Keratinocyte (primary cell): ENCODE measurements at regions not wholly inside any gene's neighbourhood (a gene's known extent, or its start where the extent isn't known, plus 50 kb on each side); places are given as distances from the start of the nearest gene placed in this dataset.

Experiments used
- CTCF ChIP-seq, 3 experiments: IDR thresholded peaks in 1 of 3; conservative IDR thresholded peaks in 1 of 3; optimal IDR thresholded peaks in 1 of 3; 2 replicates in 2 of 3; 3 replicates in 1 of 3; pipeline versions ENCODE3 to v1.5.1; 2011; ENCODE audit warnings: low read length in 3 of 3, mild to moderate bottlenecking in 3 of 3, moderate library complexity in 2 of 3, control low read depth in 1 of 3, inconsistent platforms in 1 of 3; ENCODE audit not compliant: insufficient read depth in 2 of 3; ENCODE audit errors: extremely low read depth in 1 of 3
- EZH2 ChIP-seq: IDR thresholded peaks from one replicate; pipeline ENCODE4 v1.6.1; 2012; ENCODE audit warnings: inconsistent platforms, mild to moderate bottlenecking, low read length, moderate library complexity

GRCh38 chr4:144590020-144590419 is 55.9 kb upstream of the HHIP start:
- TF ChIP-seq CTCF (optimal IDR thresholded peaks at IDR 0.05 in 1 of 3, IDR thresholded peaks at IDR 0.05 in 1 of 3, conservative IDR thresholded peaks at IDR 0.05 in 1 of 3; ENCODE audit: extremely low read depth in 1 of 3, insufficient read depth in 2 of 3, low read length in 3 of 3) (no peak), EZH2 (no peak)
